ENCODE measurements at regions not wholly inside any gene's neighbourhood (a gene's known extent, or its start where the extent isn't known, plus 50 kb on each side); places are given as distances from the start of the nearest gene placed in this dataset.

- Histone ChIP-seq H3K36me3 (no peaks in the 10 kb centered on the region), H3K4me1 (peaks cover 14% of the 10 kb centered on the region), H3K9me3 (no peaks in the 10 kb centered on the region), H3K4me3 (peak overlapping the region; percentile 35), H3K27ac (no peak overlapping the region), H3K27me3 (no peaks in the 10 kb centered on the region)
- WGBS: 45% methylated on average over 9 of the region's 9 CpGs
- TF ChIP-seq POLR2AphosphoS5 (IDR thresholded peaks at IDR 0.05) (no peak), POLR2A (IDR thresholded peaks at IDR 0.05) (no peak), EP300 (IDR thresholded peaks at IDR 0.05) (no peak), CTCF (IDR thresholded peaks at IDR 0.05) (no peak)
- no peak for DNase-seq (ENCODE audit: low spot score in 2 of 2)
Measured at GRCh38 chr10:93198401-93199131, 124.9 kb downstream of the CYP26A1 start.

GRCh38 chr10:93199191-93199751 is 125.6 kb downstream of the CYP26A1 start:
- Histone ChIP-seq H3K27me3 (no peaks in the 10 kb centered on the region), H3K4me1 (peaks cover 14% of the 10 kb centered on the region), H3K9me3 (no peaks in the 10 kb centered on the region), H3K4me3 (peak overlapping the region; percentile 35), H3K27ac (no peak overlapping the region), H3K36me3 (no peaks in the 10 kb centered on the region)
- peak in 1 of 2 donors; percentile 65 for DNase-seq (ENCODE audit: low spot score in 2 of 2)
- TF ChIP-seq POLR2AphosphoS5 (IDR thresholded peaks at IDR 0.05) (no peak), POLR2A (IDR thresholded peaks at IDR 0.05) (no peak), EP300 (IDR thresholded peaks at IDR 0.05) (no peak), CTCF (IDR thresholded peaks at IDR 0.05) (no peak)
- 24% methylated on average over 11 of the region's 11 CpGs for WGBS

GRCh38 chr10:93204494-93205485 is 131.1 kb downstream of the CYP26A1 start:
- DNase-seq (ENCODE audit: low spot score in 2 of 2): no peak
- TF ChIP-seq POLR2AphosphoS5 (IDR thresholded peaks at IDR 0.05) (no peak), CTCF (IDR thresholded peaks at IDR 0.05) (no peak), EP300 (IDR thresholded peaks at IDR 0.05) (no peak), POLR2A (IDR thresholded peaks at IDR 0.05) (no peak)
- 72% methylated on average over 12 of the region's 12 CpGs for WGBS
- no peak overlapping the region for H3K27ac ChIP-seq
- no peaks in the 10 kb centered on the region for H3K9me3 ChIP-seq
- H3K36me3 ChIP-seq: no peaks in the 10 kb centered on the region
- no peaks in the 10 kb centered on the region for H3K27me3 ChIP-seq
- no peak overlapping the region for H3K4me3 ChIP-seq
- H3K4me1 ChIP-seq: no peaks in the 10 kb centered on the region

GRCh38 chr10:93206652-93207051 is 133.0 kb downstream of the CYP26A1 start:
- Histone ChIP-seq H3K4me1 (no peaks in the 10 kb centered on the region), H3K9me3 (no peaks in the 10 kb centered on the region), H3K27me3 (no peaks in the 10 kb centered on the region), H3K27ac (no peak overlapping the region), H3K4me3 (no peak overlapping the region), H3K36me3 (no peaks in the 10 kb centered on the region)
- TF ChIP-seq EP300 (IDR thresholded peaks at IDR 0.05) (no peak), POLR2AphosphoS5 (IDR thresholded peaks at IDR 0.05) (no peak), CTCF (IDR thresholded peaks at IDR 0.05) (no peak), POLR2A (IDR thresholded peaks at IDR 0.05) (no peak)
- WGBS: 89% methylated on average over 7 of the region's 7 CpGs
- DNase-seq (ENCODE audit: low spot score in 2 of 2): no peak

Data from suprapubic skin (tissue), 4 donors.